Adipose tissue (tissue), 3 donors: ENCODE measurements at regions not wholly inside any gene's neighbourhood (a gene's known extent, or its start where the extent isn't known, plus 50 kb on each side); places are given as distances from the start of the nearest gene placed in this dataset.

ENCODE experiments used
- H3K27ac ChIP-seq: one replicate; pipeline ENCODE4 v1.5.1; 2013; ENCODE audit warnings: low read depth, low read length
- WGBS, 3 donors: extraction: QIAGEN DNeasy Blood & Tissue Kit; methylation state at CpG; one replicate each; pipeline ENCODE4 v1.1.7; 2013; 5-methylcytosine and 5-hydroxymethylcytosine counted together
- donor health status: healthy with polysubstance abuse.
- donor health status: Bipolar disorder and iron deficiency.
- donor health status: healthy.

- no peak overlapping the region for H3K27ac ChIP-seq
- 63 to 71% (median 69%) methylated on average over 14 to 15 of the region's 15 CpGs for WGBS, 3 donors
Observed at GRCh38 chr1:30329802-30330557, 393.4 kb downstream of the MATN1 start.

- H3K27ac ChIP-seq = no peak overlapping the region
- 73 to 87% (median 73%) methylated on average over 12 of the region's 12 CpGs for WGBS, 3 donors
Observed at GRCh38 chr1:30329263-30329753, 394.1 kb downstream of the MATN1 start.

- 67 to 81% (median 79%) methylated on average over 9 of the region's 9 CpGs for WGBS, 3 donors
- no peak overlapping the region for H3K27ac ChIP-seq
Observed at GRCh38 chr1:30328401-30329262, 394.8 kb downstream of the MATN1 start.

- 94 to 96% (median 95%) methylated on average over 2 of the region's 2 CpGs for WGBS, 3 donors
- H3K27ac ChIP-seq = no peak overlapping the region
Observed at GRCh38 chr1:30328100-30328370, 395.4 kb downstream of the MATN1 start.

GRCh38 chr1:30327370-30328099, 395.9 kb downstream of the MATN1 start:
- no peak overlapping the region for H3K27ac ChIP-seq
- 71 to 80% (median 79%) methylated on average over 12 to 13 of the region's 13 CpGs for WGBS, 3 donors

- no peak overlapping the region for H3K27ac ChIP-seq
- 60 to 73% (median 64%) methylated on average over 6 of the region's 6 CpGs for WGBS, 3 donors
Observed at GRCh38 chr1:30325999-30326398, 397.4 kb downstream of the MATN1 start.

- 72 to 82% (median 78%) methylated on average over 12 of the region's 12 CpGs for WGBS, 3 donors
- H3K27ac ChIP-seq = no peak overlapping the region
Observed at GRCh38 chr1:30325085-30325935, 398.1 kb downstream of the MATN1 start.

GRCh38 chr1:30324251-30325084, 398.9 kb downstream of the MATN1 start:
- 73 to 77% (median 76%) methylated on average over 9 of the region's 9 CpGs for WGBS, 3 donors
- no peak overlapping the region for H3K27ac ChIP-seq

GRCh38 chr1:30323841-30324240, 399.5 kb downstream of the MATN1 start:
- 49 to 65% (median 56%) methylated on average over 5 of the region's 5 CpGs for WGBS, 3 donors
- no peak overlapping the region for H3K27ac ChIP-seq

GRCh38 chr1:30323352-30323751, 400.0 kb downstream of the MATN1 start:
- no peak overlapping the region for H3K27ac ChIP-seq
- WGBS, 3 donors = 75 to 79% (median 79%) methylated on average over 3 of the region's 3 CpGs

- no peak overlapping the region for H3K27ac ChIP-seq
- WGBS, 3 donors = 62 to 77% (median 71%) methylated on average over 5 of the region's 5 CpGs
Observed at GRCh38 chr1:30322859-30323257, 400.5 kb downstream of the MATN1 start.

- no peak overlapping the region for H3K27ac ChIP-seq
- 60 to 76% (median 73%) methylated on average over 7 to 10 of the region's 10 CpGs for WGBS, 3 donors
Observed at GRCh38 chr1:30321996-30322858, 401.2 kb downstream of the MATN1 start.

- WGBS, 3 donors = 47 to 69% (median 58%) methylated on average over 13 of the region's 13 CpGs
- H3K27ac ChIP-seq = no peak overlapping the region
Observed at GRCh38 chr1:30321246-30321910, 402.0 kb downstream of the MATN1 start.

GRCh38 chr1:30320581-30320890, 402.8 kb downstream of the MATN1 start:
- H3K27ac ChIP-seq = no peak overlapping the region
- WGBS, 3 donors = 17 to 51% (median 34%) methylated on average over 2 of the region's 2 CpGs

GRCh38 chr1:30319765-30320580, 403.4 kb downstream of the MATN1 start:
- WGBS, 3 donors = 67 to 75% (median 68%) methylated on average over 11 of the region's 11 CpGs
- no peak overlapping the region for H3K27ac ChIP-seq
